DND-41 (cell line): ENCODE measurements at regions not wholly inside any gene's neighbourhood (a gene's known extent, or its start where the extent isn't known, plus 50 kb on each side); places are given as distances from the start of the nearest gene placed in this dataset.

Experiments
- EZH2 ChIP-seq: IDR thresholded peaks from 3 replicates; pipeline ENCODE4 v1.6.1; 2012; ENCODE audit warnings: borderline replicate concordance, low read depth, mild to moderate bottlenecking, moderate library complexity, low read length, inconsistent platforms; ENCODE audit not compliant: severe bottlenecking
- TF ChIP-seq, protein P1 (sequence below): IDR thresholded peaks from 2 replicates; pipeline ENCODE4 v1.5.1; 2012; ENCODE audit warnings: borderline replicate concordance, low read length, moderate library complexity, mild to moderate bottlenecking; ENCODE audit not compliant: poor library complexity, severe bottlenecking; ENCODE audit errors: extremely low read depth

DNA sequence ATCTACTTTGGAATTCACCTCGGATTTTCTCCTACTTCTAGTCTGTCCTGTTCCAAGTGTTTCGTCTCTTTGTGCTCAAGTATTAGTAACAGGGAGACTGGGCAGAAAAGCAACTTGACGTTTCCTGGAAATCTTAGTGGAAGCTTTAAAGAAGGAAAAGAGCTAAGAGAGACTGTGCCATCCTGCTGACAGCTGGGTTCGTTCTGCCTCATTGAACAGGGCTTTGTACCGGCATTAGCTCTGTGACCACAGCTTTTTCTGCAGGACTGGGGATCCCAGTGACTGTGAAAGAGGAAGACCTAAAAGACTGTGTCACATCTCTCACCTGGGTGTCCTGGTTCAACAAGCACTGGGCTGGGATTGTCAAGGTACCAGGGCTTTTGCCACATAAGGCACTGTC is 70.8 kb upstream of the CDCA7L start:
- TF ChIP-seq, protein P1, sequence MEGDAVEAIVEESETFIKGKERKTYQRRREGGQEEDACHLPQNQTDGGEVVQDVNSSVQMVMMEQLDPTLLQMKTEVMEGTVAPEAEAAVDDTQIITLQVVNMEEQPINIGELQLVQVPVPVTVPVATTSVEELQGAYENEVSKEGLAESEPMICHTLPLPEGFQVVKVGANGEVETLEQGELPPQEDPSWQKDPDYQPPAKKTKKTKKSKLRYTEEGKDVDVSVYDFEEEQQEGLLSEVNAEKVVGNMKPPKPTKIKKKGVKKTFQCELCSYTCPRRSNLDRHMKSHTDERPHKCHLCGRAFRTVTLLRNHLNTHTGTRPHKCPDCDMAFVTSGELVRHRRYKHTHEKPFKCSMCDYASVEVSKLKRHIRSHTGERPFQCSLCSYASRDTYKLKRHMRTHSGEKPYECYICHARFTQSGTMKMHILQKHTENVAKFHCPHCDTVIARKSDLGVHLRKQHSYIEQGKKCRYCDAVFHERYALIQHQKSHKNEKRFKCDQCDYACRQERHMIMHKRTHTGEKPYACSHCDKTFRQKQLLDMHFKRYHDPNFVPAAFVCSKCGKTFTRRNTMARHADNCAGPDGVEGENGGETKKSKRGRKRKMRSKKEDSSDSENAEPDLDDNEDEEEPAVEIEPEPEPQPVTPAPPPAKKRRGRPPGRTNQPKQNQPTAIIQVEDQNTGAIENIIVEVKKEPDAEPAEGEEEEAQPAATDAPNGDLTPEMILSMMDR, result no peak
- no peak for TF ChIP-seq EZH2
